Keratinocyte (primary cell): ENCODE measurements at regions not wholly inside any gene's neighbourhood (a gene's known extent, or its start where the extent isn't known, plus 50 kb on each side); places are given as distances from the start of the nearest gene placed in this dataset.

ENCODE experiments used
- EZH2 ChIP-seq: IDR thresholded peaks from one replicate; pipeline ENCODE4 v1.6.1; 2012; ENCODE audit warnings: inconsistent platforms, mild to moderate bottlenecking, low read length, moderate library complexity
- TF ChIP-seq, protein P1 (sequence below), 3 experiments: IDR thresholded peaks in 1 of 3; conservative IDR thresholded peaks in 1 of 3; optimal IDR thresholded peaks in 1 of 3; 2 replicates in 2 of 3; 3 replicates in 1 of 3; pipeline versions ENCODE3 to v1.5.1; 2011; ENCODE audit warnings: low read length in 3 of 3, mild to moderate bottlenecking in 3 of 3, moderate library complexity in 2 of 3, control low read depth in 1 of 3, inconsistent platforms in 1 of 3; ENCODE audit not compliant: insufficient read depth in 2 of 3; ENCODE audit errors: extremely low read depth in 1 of 3

DNA sequence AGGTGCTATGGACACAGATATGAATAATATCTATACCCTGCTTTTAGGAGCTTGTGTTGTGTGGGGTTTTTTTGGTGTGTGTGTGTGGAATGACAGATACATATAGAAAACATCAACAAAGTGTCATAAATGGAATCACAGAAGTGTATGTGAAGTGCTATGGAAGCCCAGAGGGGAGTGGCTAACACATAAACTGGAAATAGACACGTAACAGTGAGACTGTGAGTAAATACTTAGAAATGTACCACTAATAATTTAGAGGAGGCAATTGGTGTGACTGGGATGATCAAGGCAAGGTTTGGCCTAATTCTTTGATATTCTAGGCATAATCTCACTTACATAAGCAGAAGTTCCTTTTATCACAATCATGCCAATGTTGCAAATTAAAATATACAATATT, 169.3 kb upstream of the TENM4 start:
- TF ChIP-seq, protein P1, sequence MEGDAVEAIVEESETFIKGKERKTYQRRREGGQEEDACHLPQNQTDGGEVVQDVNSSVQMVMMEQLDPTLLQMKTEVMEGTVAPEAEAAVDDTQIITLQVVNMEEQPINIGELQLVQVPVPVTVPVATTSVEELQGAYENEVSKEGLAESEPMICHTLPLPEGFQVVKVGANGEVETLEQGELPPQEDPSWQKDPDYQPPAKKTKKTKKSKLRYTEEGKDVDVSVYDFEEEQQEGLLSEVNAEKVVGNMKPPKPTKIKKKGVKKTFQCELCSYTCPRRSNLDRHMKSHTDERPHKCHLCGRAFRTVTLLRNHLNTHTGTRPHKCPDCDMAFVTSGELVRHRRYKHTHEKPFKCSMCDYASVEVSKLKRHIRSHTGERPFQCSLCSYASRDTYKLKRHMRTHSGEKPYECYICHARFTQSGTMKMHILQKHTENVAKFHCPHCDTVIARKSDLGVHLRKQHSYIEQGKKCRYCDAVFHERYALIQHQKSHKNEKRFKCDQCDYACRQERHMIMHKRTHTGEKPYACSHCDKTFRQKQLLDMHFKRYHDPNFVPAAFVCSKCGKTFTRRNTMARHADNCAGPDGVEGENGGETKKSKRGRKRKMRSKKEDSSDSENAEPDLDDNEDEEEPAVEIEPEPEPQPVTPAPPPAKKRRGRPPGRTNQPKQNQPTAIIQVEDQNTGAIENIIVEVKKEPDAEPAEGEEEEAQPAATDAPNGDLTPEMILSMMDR (optimal IDR thresholded peaks at IDR 0.05 in 1 of 3, IDR thresholded peaks at IDR 0.05 in 1 of 3, conservative IDR thresholded peaks at IDR 0.05 in 1 of 3; ENCODE audit: extremely low read depth in 1 of 3, insufficient read depth in 2 of 3, low read length in 3 of 3), result no peak
- TF ChIP-seq EZH2, result no peak
